Uterus (tissue), 2 donors: ENCODE measurements at regions not wholly inside any gene's neighbourhood (a gene's known extent, or its start where the extent isn't known, plus 50 kb on each side); places are given as distances from the start of the nearest gene placed in this dataset.

Experiments used
- POLR2A ChIP-seq, 2 donors: fragments of 450-650 bp; IDR thresholded peaks; one replicate each; pipeline ENCODE4 v1.6.1; 2016; ENCODE audit warnings: antibody characterized with exemption in 2 of 2, mild to moderate bottlenecking in 1 of 2, moderate library complexity in 1 of 2
- TF ChIP-seq, protein P1 (sequence below), 4 experiments: fragments of 200-600 bp in 2 of 4; fragments of 450-650 bp in 2 of 4; sonication (generic) in 2 of 4; IDR thresholded peaks; one replicate each; pipeline ENCODE4 v1.5.1; 2016 to 2019; ENCODE audit warnings: antibody characterized with exemption in 4 of 4, mild to moderate bottlenecking in 2 of 4, moderate library complexity in 1 of 4

DNA sequence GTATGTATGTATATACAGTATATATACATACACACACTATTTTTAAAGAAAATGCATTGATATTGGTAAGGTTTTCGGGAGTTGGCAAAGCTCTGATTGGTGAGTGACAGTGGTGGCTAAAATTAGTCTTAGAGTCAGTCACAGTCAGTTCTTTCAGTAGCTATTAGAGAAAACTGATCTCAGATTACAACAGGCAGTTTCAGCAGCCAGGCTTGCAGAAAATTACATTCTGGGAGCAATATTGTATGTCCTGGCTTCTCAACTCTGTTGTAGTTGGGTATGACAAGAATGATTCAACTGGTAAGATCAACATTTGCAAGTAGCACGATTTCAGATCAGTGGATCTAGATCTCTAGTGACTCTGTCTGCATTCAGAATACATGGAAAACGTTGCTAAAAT, 897.9 kb upstream of the AUTS2 start:
- TF ChIP-seq, protein P1, sequence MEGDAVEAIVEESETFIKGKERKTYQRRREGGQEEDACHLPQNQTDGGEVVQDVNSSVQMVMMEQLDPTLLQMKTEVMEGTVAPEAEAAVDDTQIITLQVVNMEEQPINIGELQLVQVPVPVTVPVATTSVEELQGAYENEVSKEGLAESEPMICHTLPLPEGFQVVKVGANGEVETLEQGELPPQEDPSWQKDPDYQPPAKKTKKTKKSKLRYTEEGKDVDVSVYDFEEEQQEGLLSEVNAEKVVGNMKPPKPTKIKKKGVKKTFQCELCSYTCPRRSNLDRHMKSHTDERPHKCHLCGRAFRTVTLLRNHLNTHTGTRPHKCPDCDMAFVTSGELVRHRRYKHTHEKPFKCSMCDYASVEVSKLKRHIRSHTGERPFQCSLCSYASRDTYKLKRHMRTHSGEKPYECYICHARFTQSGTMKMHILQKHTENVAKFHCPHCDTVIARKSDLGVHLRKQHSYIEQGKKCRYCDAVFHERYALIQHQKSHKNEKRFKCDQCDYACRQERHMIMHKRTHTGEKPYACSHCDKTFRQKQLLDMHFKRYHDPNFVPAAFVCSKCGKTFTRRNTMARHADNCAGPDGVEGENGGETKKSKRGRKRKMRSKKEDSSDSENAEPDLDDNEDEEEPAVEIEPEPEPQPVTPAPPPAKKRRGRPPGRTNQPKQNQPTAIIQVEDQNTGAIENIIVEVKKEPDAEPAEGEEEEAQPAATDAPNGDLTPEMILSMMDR (IDR thresholded peaks at IDR 0.05) = no peak
- no peak for TF ChIP-seq POLR2A (IDR thresholded peaks at IDR 0.05)
